ENCODE measurements at regions not wholly inside any gene's neighbourhood (a gene's known extent, or its start where the extent isn't known, plus 50 kb on each side); places are given as distances from the start of the nearest gene placed in this dataset.

GRCh38 chr4:41844327-41844726 is 90.9 kb upstream of the TMEM33 start:
- intact Hi-C loops (cut with micrococcal nuclease) (no loop called here), in situ Hi-C loops (cut with MboI; ENCODE audit: low sequenced_read_pairs) (no loop called here), dilution Hi-C loops (cut with HindIII; ENCODE audit: low sequenced_read_pairs, unreplicated experiment) (no loop called here)
- no peak for TF ChIP-seq USF2 (IDR thresholded peaks at IDR 0.05; ENCODE audit: low read depth, low read length)
- no peak for TF ChIP-seq RFX5 (IDR thresholded peaks at IDR 0.05; ENCODE audit: low read depth, low read length)
- Histone ChIP-seq H3K79me1 (ENCODE audit: low read depth in 1 of 2, low read length in 2 of 2) (no peaks in the 10 kb centered on the region), H3K9ac (ENCODE audit: low read depth, low read length) (no peak overlapping the region), H2AK9ac (replicated peaks; ENCODE audit: low read depth, low read length, poor library complexity) (no peak overlapping the region), H4K91ac (ENCODE audit: insufficient read depth, low read depth, low read length) (no peak overlapping the region), H3K23ac (ENCODE audit: low read depth, low read length) (no peak overlapping the region), H4K8ac (ENCODE audit: low read depth in 2 of 2, low read length in 2 of 2) (no peak overlapping the region), H2BK5ac (ENCODE audit: low read depth, low read length, poor library complexity, severe bottlenecking) (no peak overlapping the region), H3K4me1 (ENCODE audit: control insufficient read depth, insufficient read depth, low read length) (no peaks in the 10 kb centered on the region), H2BK120ac (ENCODE audit: low read depth, low read length) (no peak overlapping the region), H2AK5ac (ENCODE audit: low read depth, low read length) (no peak overlapping the region), H3K27ac (ENCODE audit: insufficient read depth, low read length) (no peak overlapping the region), H3K36me3 (ENCODE audit: control insufficient read depth, insufficient read depth, low read length) (no peaks in the 10 kb centered on the region), H3K9me1 (ENCODE audit: insufficient read depth, low read length) (no peaks in the 10 kb centered on the region), H3K4ac (ENCODE audit: low read depth, low read length) (no peak overlapping the region), H3K4me3 (ENCODE audit: insufficient read depth, low read depth, low read length) (no peak overlapping the region), H3K9me3 (ENCODE audit: control insufficient read depth, insufficient read depth, low read length) (no peaks in the 10 kb centered on the region), H3K4me2 (ENCODE audit: low read depth, low read length) (no peak overlapping the region), H2BK15ac (ENCODE audit: low read depth, low read length) (no peak overlapping the region), H3K56ac (ENCODE audit: extremely low read depth, insufficient read depth, low read length) (no peak overlapping the region), H3K27me3 (ENCODE audit: control insufficient read depth, insufficient read depth, low read length) (peaks cover 1% of the 10 kb centered on the region), H2BK20ac (ENCODE audit: low read depth, low read length) (no peak overlapping the region), H2AFZ (replicated peaks; ENCODE audit: low read length, poor library complexity) (no peak overlapping the region), H3K14ac (replicated peaks; ENCODE audit: low read depth, low read length) (no peak overlapping the region), H4K5ac (ENCODE audit: low read depth, low read length) (no peak overlapping the region), H4K20me1 (ENCODE audit: insufficient read depth, low read length) (no peaks in the 10 kb centered on the region), H3K18ac (ENCODE audit: low read depth, low read length) (no peak overlapping the region)
- CTCF ChIA-PET, result no interaction called here
- POLR2A ChIA-PET (ENCODE audit: unreplicated experiment), result no interaction called here
- no TSS peak for BruUV-seq (replicated peaks)
- ATAC-seq (ENCODE audit: low read depth), result no peak
- DNase-seq, result no peak
